PC-9 (cell line): ENCODE measurements at regions not wholly inside any gene's neighbourhood (a gene's known extent, or its start where the extent isn't known, plus 50 kb on each side); places are given as distances from the start of the nearest gene placed in this dataset.

Experiments used
- EZH2 ChIP-seq: fragments of 200-600 bp; sonication (generic); IDR thresholded peaks from 2 replicates; pipeline ENCODE4 v1.8.0; 2017; ENCODE audit warnings: antibody characterized with exemption, low read depth
- TF ChIP-seq, protein P1 (sequence below): fragments of 200-600 bp; sonication (generic); conservative IDR thresholded peaks from 2 replicates; pipeline ENCODE4 v1.6.1; 2017; ENCODE audit warnings: mixed run types, antibody characterized with exemption, mild to moderate bottlenecking, moderate library complexity

- TF ChIP-seq, protein P1, sequence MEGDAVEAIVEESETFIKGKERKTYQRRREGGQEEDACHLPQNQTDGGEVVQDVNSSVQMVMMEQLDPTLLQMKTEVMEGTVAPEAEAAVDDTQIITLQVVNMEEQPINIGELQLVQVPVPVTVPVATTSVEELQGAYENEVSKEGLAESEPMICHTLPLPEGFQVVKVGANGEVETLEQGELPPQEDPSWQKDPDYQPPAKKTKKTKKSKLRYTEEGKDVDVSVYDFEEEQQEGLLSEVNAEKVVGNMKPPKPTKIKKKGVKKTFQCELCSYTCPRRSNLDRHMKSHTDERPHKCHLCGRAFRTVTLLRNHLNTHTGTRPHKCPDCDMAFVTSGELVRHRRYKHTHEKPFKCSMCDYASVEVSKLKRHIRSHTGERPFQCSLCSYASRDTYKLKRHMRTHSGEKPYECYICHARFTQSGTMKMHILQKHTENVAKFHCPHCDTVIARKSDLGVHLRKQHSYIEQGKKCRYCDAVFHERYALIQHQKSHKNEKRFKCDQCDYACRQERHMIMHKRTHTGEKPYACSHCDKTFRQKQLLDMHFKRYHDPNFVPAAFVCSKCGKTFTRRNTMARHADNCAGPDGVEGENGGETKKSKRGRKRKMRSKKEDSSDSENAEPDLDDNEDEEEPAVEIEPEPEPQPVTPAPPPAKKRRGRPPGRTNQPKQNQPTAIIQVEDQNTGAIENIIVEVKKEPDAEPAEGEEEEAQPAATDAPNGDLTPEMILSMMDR, result no peak
- no peak for TF ChIP-seq EZH2
Observed at GRCh38 chr1:65490231-65491009, 70.0 kb downstream of the LEPR start.
